ENCODE measurements at regions not wholly inside any gene's neighbourhood (a gene's known extent, or its start where the extent isn't known, plus 50 kb on each side); places are given as distances from the start of the nearest gene placed in this dataset.

DNA sequence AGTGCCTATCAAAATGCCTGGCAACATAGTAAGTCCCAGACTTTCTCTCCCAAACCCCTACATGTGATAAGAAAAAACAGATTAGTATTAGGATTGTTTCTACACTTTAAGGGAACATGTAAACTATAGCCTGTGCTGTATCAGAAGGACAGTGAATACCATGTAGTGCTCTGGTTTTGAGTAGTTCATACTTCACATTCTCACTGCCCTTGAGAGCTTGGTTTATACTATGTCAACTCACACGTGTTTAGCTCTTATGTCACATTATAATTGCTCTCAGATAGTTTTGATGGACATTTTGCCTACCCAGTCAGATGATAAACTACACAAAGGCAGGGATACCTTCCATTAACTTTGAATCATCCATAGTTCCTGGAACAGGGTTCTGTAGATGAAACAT lies 58.0 kb upstream of the PGRMC2 start:
- FAIRE-seq, result no peak
- DNase-seq (ENCODE audit: insufficient read length, low spot score), result no peak

DNA sequence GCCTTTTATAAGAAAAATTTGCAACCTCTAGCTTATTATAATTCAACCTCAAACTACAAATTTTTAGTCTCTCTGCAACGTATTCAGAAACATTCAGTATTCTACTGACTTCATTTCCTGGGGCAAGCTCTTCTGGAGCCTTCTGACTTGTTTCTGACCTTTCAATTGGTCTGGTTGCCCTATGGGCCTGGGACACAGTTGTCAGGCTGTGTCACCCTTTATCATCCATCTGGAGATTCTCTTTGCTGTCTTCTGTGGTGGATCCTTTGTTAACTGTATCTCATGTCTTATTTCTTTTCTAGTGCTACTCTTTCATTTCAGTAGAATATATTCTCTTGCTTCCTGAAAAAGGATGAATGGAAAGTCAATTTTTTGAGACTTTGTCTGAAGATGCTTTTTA lies 55.1 kb upstream of the PGRMC2 start:
- FAIRE-seq (no peak), DNase-seq (ENCODE audit: insufficient read length, low spot score) (no peak)

DNA sequence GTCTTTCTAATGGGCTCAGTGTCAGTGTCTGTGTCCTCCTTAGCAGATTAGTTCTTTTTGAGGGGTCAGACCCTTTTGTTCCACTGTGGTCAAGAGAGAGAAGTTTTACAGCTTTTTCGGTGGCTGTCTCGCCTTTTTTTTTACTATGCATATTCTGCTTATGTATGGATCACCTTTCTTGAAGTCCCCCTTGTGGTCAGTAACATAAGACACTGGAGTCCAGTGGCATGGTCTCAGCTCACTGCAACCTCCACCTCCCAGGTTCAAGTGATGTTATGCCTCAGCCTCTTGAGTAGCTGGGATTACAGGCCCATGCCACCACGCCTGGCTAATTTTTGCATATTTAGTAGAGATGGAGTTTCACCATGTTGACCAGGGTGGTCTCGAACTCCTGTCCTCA lies 54.0 kb upstream of the PGRMC2 start:
- no peak for FAIRE-seq
- no peak for DNase-seq (ENCODE audit: insufficient read length, low spot score)

DNA sequence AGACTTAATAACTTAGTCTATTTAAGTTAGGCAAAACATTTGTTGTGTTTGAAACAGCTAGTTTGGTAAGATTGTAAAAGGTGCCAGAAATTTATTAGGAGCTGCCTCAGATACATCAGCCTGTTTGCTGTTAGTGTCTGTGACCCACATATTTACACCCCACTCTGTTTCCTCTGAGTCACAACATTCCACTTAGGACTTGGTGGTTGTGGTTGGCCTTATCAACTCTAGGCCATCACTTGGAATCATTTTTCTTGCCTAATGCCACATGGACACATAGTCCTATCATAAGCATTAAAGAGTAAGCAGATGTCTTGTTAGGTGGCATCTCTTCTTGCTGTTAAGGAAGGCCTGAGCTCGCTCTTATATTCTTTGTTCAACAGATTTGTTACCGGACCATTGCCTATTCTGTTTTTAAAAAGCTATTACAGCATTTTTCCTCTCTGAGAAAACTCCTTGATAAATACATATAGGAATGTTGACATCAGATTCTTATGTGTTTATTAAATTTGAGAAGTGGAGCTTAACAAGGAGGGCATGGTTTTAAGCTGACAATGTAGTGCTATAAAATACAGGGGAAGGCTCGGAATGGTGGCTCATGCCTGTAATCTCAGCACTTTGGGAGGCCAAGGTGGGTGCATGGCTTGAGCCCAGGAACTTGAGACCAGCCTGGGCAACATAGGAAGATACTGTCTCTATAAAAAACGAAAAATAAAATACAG lies 51.2 kb upstream of the PGRMC2 start:
- FAIRE-seq, result no peak

DNA sequence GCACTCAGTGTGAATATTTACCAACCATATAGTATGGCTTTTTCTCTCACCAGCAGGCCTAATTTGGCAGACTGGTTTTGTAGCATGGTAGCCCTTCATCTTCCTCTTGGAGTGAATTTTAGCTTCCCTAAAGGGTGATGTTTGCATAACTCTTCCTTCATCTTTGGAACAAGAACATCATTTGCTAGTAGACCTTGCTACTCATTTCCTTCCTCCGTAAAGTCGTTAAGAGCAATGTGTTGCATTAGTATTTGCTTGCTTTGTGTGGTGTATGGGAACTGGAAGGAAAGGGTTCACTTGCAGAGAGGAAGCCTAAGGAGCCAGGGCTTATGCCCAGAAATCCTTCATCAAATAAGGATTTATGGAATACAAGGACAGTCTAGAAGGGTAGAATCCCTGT lies 50.2 kb upstream of the PGRMC2 start:
- FAIRE-seq (no peak), DNase-seq (ENCODE audit: insufficient read length, low spot score) (no peak)

More for the DNA sequence above, 51.2 kb upstream of the PGRMC2 start:
- DNase-seq (ENCODE audit: insufficient read length, low spot score), result no peak

Data from GM19239 (cell line).